ENCODE measurements at regions not wholly inside any gene's neighbourhood (a gene's known extent, or its start where the extent isn't known, plus 50 kb on each side); places are given as distances from the start of the nearest gene placed in this dataset.

- Histone ChIP-seq H3K4me3 (no peak overlapping the region), H3K36me3 (no peaks in the 10 kb centered on the region), H3K9me3 (peaks cover 0 to 13% (median 0%) of the 10 kb centered on the region in 3 donors), H3K27me3 (no peaks in the 10 kb centered on the region), H3K4me1 (no peaks in the 10 kb centered on the region), H3K27ac (no peak overlapping the region)
- no peak for DNase-seq
- TF ChIP-seq CTCF (IDR thresholded peaks at IDR 0.05) = no peak
- TF ChIP-seq POLR2A (IDR thresholded peaks at IDR 0.05) = no peak
- intact Hi-C loops (cut with DNase I) = no loop called here
These were observed 583.9 kb upstream of the LRRC4C start for GRCh38 chr11:42043312-42043711.

GRCh38 chr11:42047637-42048555, 588.4 kb upstream of the LRRC4C start:
- Histone ChIP-seq H3K4me1 (no peaks in the 10 kb centered on the region), H3K36me3 (no peaks in the 10 kb centered on the region), H3K27ac (no peak overlapping the region), H3K27me3 (no peaks in the 10 kb centered on the region), H3K9me3 (peaks cover 0 to 13% (median 0%) of the 10 kb centered on the region in 3 donors), H3K4me3 (no peak overlapping the region)
- intact Hi-C loops (cut with DNase I) = no loop called here
- no peak for DNase-seq
- no peak for TF ChIP-seq POLR2A (IDR thresholded peaks at IDR 0.05)
- TF ChIP-seq CTCF (IDR thresholded peaks at IDR 0.05) = no peak
- 53 to 64% methylated on average over 2 of the region's 2 CpGs for WGBS, 2 donors

- intact Hi-C loops (cut with DNase I) = no loop called here
- no peaks in the 10 kb centered on the region for H3K36me3 ChIP-seq
- peaks cover 0 to 8% (median 0%) of the 10 kb centered on the region in 3 donors for H3K9me3 ChIP-seq
- H3K27ac ChIP-seq = no peak overlapping the region
- DNase-seq = no peak
- whole genome bisulfite sequencing, 2 donors = 82 to 89% methylated on average over 1 of the region's 1 CpG
- TF ChIP-seq POLR2A (IDR thresholded peaks at IDR 0.05) (no peak), CTCF (IDR thresholded peaks at IDR 0.05) (no peak)
- no peaks in the 10 kb centered on the region for H3K27me3 ChIP-seq
- no peaks in the 10 kb centered on the region for H3K4me1 ChIP-seq
- H3K4me3 ChIP-seq = no peak overlapping the region
These were observed 589.7 kb upstream of the LRRC4C start for GRCh38 chr11:42049186-42049585.

GRCh38 chr11:42049650-42050049, 590.2 kb upstream of the LRRC4C start:
- no peak overlapping the region for H3K4me3 ChIP-seq
- DNase-seq = no peak
- H3K27me3 ChIP-seq = no peaks in the 10 kb centered on the region
- H3K27ac ChIP-seq = no peak overlapping the region
- H3K4me1 ChIP-seq = no peaks in the 10 kb centered on the region
- TF ChIP-seq CTCF (IDR thresholded peaks at IDR 0.05) (no peak), POLR2A (IDR thresholded peaks at IDR 0.05) (no peak)
- intact Hi-C loops (cut with DNase I) = no loop called here
- WGBS, 2 donors = 27 to 77% methylated on average over 1 of the region's 1 CpG
- H3K36me3 ChIP-seq = no peaks in the 10 kb centered on the region
- H3K9me3 ChIP-seq = peaks cover 0 to 4% (median 0%) of the 10 kb centered on the region in 3 donors

- no peak for TF ChIP-seq POLR2A (IDR thresholded peaks at IDR 0.05)
- no peak for TF ChIP-seq CTCF (IDR thresholded peaks at IDR 0.05)
- no peaks in the 10 kb centered on the region for H3K27me3 ChIP-seq
- 45 to 50% methylated on average over 3 of the region's 3 CpGs for WGBS, 2 donors
- no peaks in the 10 kb centered on the region for H3K9me3 ChIP-seq
- no peaks in the 10 kb centered on the region for H3K4me1 ChIP-seq
- H3K4me3 ChIP-seq = no peak overlapping the region
- intact Hi-C loops (cut with DNase I) = no loop called here
- no peak overlapping the region for H3K27ac ChIP-seq
- no peaks in the 10 kb centered on the region for H3K36me3 ChIP-seq
- DNase-seq = no peak
These were observed 595.0 kb upstream of the LRRC4C start for GRCh38 chr11:42054351-42054900.

Measured in esophagus squamous epithelium (tissue), 5 donors.